Fibroblast of lung (primary cell): ENCODE measurements at regions not wholly inside any gene's neighbourhood (a gene's known extent, or its start where the extent isn't known, plus 50 kb on each side); places are given as distances from the start of the nearest gene placed in this dataset.

ENCODE experiments used
- CTCF ChIP-seq, 2 donors: IDR thresholded peaks in 1 of 2; conservative IDR thresholded peaks in 1 of 2; 1 replicate in 1 of 2; 2 replicates in 1 of 2; pipeline ENCODE4 v1.5.1; 2011 to 2012; ENCODE audit warnings: low read length in 2 of 2, control low read depth in 1 of 2, inconsistent platforms in 1 of 2, low read depth in 1 of 2, mild to moderate bottlenecking in 1 of 2
- EZH2 ChIP-seq: IDR thresholded peaks from 2 replicates; pipeline ENCODE4 v1.5.1; 2012; ENCODE audit warnings: low read length, control low read depth, mild to moderate bottlenecking; ENCODE audit errors: missing control alignments

GRCh38 chr16:51892293-51893007, 654.5 kb downstream of the TOX3 start:
- TF ChIP-seq CTCF (conservative IDR thresholded peaks at IDR 0.05 in 1 of 2, IDR thresholded peaks at IDR 0.05 in 1 of 2; ENCODE audit: low read depth in 1 of 2, low read length in 2 of 2): no peak
- TF ChIP-seq EZH2: no peak
